ENCODE measurements at regions not wholly inside any gene's neighbourhood (a gene's known extent, or its start where the extent isn't known, plus 50 kb on each side); places are given as distances from the start of the nearest gene placed in this dataset.
"Not testable (repeated sequence)": the region's sequence is repeated elsewhere in the genome, so short reads cannot be mapped to it uniquely, and the experiment has no call there.

GRCh38 chr1:41975850-41976569 lies 57.3 kb upstream of the HIVEP3 start:
- TF ChIP-seq CTCF (IDR thresholded peaks at IDR 0.05; ENCODE audit: control extremely low read depth, extremely low read depth) = no peak
- ATAC-seq (ENCODE audit: insufficient read depth, low FRiP score) (no peak), DNase-seq (no peak)
- Histone ChIP-seq H3K36me3 (ENCODE audit: control insufficient read depth in 4 of 4, insufficient read depth in 4 of 4, low read length in 4 of 4) (no peaks in the 10 kb centered on the region), H3K9me3 (ENCODE audit: control insufficient read depth in 4 of 4, insufficient read depth in 3 of 4, low read length in 3 of 4) (peaks cover 0 to 2% (median 0%) of the 10 kb centered on the region in 4 donors), H3K27ac (ENCODE audit: low read depth in 1 of 2, low read length in 1 of 2) (no peak overlapping the region), H3K27me3 (ENCODE audit: control insufficient read depth in 3 of 3, insufficient read depth in 3 of 3, low read length in 2 of 3) (no peaks in the 10 kb centered on the region), H3K9ac (ENCODE audit: insufficient read depth in 1 of 2, low read length in 2 of 2) (no peak overlapping the region), H3K4me1 (ENCODE audit: control insufficient read depth in 5 of 5, insufficient read depth in 5 of 5, low read length in 5 of 5) (peaks cover 0 to 5% (median 0%) of the 10 kb centered on the region in 5 donors), H3K4me3 (no peak overlapping the region)
- 92 to 94% methylated on average over 12 of the region's 12 CpGs for WGBS, 2 donors

GRCh38 chr1:41975121-41975520 lies 56.4 kb upstream of the HIVEP3 start:
- ATAC-seq (ENCODE audit: insufficient read depth, low FRiP score) = no peak
- Histone ChIP-seq H3K9me3 (ENCODE audit: control insufficient read depth in 4 of 4, insufficient read depth in 3 of 4, low read length in 3 of 4) (peaks cover 0 to 2% (median under 1%) of the 10 kb centered on the region in 4 donors), H3K36me3 (ENCODE audit: control insufficient read depth in 4 of 4, insufficient read depth in 4 of 4, low read length in 4 of 4) (no peaks in the 10 kb centered on the region), H3K9ac (ENCODE audit: insufficient read depth in 1 of 2, low read length in 2 of 2) (no peak overlapping the region), H3K4me1 (ENCODE audit: control insufficient read depth in 5 of 5, insufficient read depth in 5 of 5, low read length in 5 of 5) (peaks cover 0 to 5% (median 0%) of the 10 kb centered on the region in 5 donors), H3K27me3 (ENCODE audit: control insufficient read depth in 3 of 3, insufficient read depth in 3 of 3, low read length in 2 of 3) (no peaks in the 10 kb centered on the region), H3K4me3 (no peak overlapping the region), H3K27ac (ENCODE audit: low read depth in 1 of 2, low read length in 1 of 2) (no peak overlapping the region)
- DNase-seq = no peak
- no peak for TF ChIP-seq CTCF (IDR thresholded peaks at IDR 0.05; ENCODE audit: control extremely low read depth, extremely low read depth)

GRCh38 chr1:41968557-41968956 lies 49.8 kb upstream of the HIVEP3 start:
- DNase-seq; H3K27ac ChIP-seq (ENCODE audit: low read depth in 1 of 2, low read length in 1 of 2); ATAC-seq (ENCODE audit: insufficient read depth, low FRiP score): not testable (repeated sequence)

More at GRCh38 chr1:41968557-41968956, 49.8 kb upstream of the HIVEP3 start:
- not testable (repeated sequence) for H3K4me1 ChIP-seq (ENCODE audit: control insufficient read depth in 5 of 5, insufficient read depth in 5 of 5, low read length in 5 of 5); H3K36me3 ChIP-seq (ENCODE audit: control insufficient read depth in 4 of 4, insufficient read depth in 4 of 4, low read length in 4 of 4); H3K9ac ChIP-seq (ENCODE audit: insufficient read depth in 1 of 2, low read length in 2 of 2); H3K4me3 ChIP-seq; H3K9me3 ChIP-seq (ENCODE audit: control insufficient read depth in 4 of 4, insufficient read depth in 3 of 4, low read length in 3 of 4); H3K27me3 ChIP-seq (ENCODE audit: control insufficient read depth in 3 of 3, insufficient read depth in 3 of 3, low read length in 2 of 3)
